GM10847 (cell line): ENCODE measurements at regions not wholly inside any gene's neighbourhood (a gene's known extent, or its start where the extent isn't known, plus 50 kb on each side); places are given as distances from the start of the nearest gene placed in this dataset.

ENCODE experiments used
- POLR2A ChIP-seq: IDR thresholded peaks from 2 replicates; pipeline ENCODE4 v1.6.1; 2011; ENCODE audit not compliant: insufficient read length; ENCODE audit errors: extremely low read depth

DNA sequence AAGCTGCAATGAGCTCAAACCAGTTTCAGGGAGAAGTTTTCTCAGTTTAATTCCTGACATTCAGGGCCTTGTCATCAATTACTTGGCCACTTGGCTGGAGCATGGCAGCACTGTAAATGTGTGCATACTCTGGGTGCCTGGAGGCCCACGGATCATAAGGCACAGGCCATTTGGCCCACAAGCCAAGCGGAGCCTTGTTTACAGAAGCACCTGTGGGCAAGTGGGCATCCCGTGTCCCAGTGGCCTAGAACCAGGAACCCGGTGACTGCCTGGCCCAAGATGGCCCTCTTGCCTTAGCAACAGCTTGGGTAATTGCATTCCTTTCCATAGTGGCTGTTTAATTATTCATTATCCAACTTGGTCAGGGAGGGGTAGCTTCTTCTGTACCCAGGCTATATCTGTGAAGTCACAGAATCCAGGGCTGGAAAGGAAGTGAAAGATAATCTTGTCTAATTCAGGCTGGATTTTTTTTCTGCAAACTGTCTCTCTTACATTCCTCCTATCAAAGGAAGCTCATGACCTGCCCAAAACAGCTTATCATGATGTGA, 426.4 kb upstream of the ZMIZ1 start:
- no peak for TF ChIP-seq POLR2A

DNA sequence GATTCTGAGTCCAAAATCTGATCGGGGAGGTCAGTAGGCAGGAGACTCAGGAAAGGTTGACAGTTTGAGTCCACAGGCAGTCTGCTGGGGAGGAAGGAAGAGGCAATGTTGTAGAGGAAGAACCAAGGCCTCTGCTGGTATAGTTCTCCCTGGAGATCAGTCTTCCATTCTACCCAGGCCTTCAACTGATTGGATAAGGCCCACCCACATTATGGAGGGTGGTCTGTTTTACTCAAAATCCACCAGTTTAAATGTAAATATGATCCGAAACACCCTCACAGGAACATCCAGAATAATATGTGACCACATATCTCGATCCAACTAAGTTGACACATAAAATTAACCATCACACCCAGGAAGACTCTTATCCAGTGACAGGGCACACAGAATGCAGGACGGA, 425.3 kb upstream of the ZMIZ1 start:
- TF ChIP-seq POLR2A, result no peak

DNA sequence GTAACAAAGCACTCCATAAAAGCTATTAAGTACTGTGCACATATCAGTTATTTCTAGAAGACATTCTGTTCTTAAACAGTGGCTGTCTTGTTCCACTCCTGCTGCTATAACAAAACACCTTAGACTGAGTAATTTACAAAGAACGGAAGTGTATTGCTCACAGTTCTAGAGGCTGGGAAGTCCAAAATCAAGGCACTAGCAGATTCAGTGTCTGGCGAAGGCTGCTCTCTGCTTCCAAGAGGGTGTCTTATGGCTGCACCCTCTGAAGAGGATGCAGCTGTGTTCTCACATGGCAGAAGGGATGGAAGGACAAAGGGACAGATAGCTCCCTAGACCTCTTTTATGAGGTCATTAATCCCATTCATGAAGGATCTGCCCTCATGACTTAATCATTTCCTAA, 424.2 kb upstream of the ZMIZ1 start:
- TF ChIP-seq POLR2A, result no peak

DNA sequence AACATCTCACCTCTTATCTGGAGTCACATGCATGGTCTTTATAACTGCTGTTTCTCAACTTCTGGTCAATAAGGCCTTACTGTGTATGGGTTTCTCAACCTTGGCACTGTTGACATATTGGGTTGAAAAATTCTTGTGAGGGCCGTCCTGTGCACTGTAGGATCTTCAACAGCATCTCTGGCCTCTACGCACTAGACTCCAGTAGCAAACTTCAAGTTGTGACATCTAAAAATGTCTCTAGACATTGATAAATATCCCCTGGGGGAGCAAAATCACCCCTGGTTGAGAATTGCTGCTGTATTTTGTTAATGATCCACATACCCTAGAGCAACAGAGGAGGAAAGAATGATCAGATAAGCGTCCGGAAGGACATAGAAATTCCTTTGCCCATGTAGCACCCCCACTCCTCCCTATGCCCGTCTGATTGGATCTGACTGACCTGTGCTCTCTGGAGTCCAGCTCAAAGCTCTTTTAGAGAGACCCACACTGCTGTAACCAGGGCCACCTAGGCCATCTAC, 423.5 kb upstream of the ZMIZ1 start:
- TF ChIP-seq POLR2A, result no peak

DNA sequence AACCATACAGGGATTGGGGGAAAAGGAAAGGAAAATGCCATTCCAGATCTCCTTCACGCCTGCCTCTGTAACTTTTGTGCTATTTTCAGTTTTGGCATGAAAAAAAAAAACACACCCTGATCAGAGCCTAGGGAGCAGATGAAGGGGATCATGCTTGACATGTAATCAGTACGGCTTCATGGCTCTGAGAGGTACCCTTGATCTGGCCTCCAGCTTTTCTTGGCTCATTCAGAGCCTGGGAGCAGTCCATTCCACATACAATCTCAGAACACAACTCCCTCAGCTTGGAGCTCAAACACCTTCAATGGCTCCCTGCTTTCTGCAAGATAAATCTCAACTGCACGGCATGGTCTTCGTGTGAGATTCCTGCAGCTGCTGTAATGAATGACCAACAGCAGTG, 422.8 kb upstream of the ZMIZ1 start:
- TF ChIP-seq POLR2A, result no peak

DNA sequence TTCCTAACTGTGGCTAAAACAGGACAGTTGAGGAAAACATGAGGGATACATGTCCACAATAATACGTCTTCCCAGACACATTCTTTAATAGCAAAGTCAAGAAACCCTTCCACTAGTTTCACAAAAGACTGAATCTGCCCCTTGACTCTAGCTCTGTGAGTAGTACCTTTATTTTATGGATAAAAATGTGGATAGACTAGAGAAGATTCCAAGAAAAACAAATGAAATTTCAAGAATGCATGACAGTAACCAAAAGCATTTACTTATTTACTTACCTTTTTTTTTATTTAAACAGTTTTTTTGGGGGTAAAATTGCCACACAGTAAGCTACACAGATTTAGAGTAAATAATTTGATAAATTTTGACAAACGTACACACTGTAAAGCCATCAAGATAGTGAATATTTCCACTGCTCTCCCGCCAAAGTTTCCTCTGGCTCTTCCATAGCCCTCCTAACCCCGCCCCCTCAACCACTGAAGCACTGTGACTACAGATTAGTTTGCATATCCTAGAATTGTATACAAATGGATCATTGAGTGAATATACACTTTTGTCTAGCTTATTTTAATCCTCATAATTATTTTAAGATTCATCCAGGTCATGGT, 420.4 kb upstream of the ZMIZ1 start:
- no peak for TF ChIP-seq POLR2A

DNA sequence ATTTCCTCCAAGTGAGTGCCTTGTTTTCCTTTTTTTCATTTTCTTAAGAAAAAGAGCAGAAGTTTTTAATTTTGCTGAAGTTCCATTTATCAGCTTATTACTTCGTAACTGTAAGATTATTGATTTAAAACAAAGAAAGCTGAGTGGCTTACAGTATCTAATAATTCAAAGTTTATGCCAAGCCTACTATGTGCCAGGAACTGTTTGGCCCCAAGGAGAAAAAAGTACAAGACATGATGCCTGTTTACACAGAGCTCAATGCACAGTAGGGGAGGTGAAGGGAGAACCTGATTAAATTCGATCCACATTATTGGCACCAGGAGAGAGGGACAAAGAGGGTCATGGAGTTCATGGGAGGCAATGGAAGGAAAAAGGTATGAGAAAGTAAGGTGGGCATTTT, 419.3 kb upstream of the ZMIZ1 start:
- no peak for TF ChIP-seq POLR2A

DNA sequence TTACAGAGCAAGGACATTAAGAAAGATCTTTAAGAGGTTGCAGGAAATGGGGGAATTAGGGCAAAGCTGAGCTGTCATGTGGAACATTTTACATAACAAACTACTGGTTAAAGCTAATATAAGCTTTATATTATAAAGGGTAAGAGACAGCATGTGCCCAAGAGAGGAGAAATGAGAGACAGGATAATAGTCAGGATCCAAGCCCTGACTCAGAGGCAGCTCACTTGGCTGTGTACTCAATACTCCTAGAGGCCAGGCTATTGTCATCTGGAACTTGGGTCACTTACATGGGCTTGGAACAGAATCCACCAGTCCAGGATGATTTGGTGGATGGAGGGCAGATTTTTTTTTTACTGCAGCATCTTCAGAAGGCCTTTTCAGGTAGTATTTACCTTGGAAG, 418.6 kb upstream of the ZMIZ1 start:
- no peak for TF ChIP-seq POLR2A

DNA sequence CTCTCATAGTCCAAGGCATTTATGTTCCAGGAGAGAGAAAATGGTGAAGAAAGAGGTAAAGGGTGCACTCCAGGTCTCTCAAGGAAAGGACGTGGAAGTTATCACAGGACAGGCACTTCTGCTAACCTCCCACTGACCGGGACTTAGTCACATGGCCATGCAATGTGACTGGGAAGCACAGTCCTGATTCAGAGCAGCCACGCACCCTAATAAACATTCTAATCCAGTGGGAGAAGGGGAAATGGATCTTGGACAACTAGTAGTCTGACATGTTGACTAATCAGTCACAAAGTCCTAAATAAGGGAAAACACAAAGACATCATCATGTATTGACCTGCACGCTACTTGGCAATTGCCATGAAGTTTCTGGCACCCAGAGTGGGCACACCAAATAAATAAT, 417.5 kb upstream of the ZMIZ1 start:
- no peak for TF ChIP-seq POLR2A

DNA sequence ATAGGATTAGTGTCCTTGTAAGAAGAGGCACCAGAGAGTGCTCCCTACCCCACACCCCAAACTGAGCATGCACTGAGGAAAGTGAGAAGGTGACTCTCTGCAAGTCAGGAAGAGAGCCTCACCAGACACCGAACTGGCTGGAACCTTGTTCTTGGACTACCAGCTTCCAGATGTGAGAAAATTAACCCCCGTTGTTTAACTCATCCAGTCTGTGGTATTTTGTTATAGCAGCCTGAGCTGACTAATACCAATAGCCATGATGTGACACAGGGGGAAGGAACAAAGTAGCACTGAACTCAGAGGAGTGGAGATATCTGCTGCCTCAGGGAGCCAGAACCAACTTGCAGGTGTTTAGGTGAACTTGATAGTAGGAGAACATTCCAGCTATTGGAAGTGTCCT, 415.2 kb upstream of the ZMIZ1 start:
- no peak for TF ChIP-seq POLR2A

DNA sequence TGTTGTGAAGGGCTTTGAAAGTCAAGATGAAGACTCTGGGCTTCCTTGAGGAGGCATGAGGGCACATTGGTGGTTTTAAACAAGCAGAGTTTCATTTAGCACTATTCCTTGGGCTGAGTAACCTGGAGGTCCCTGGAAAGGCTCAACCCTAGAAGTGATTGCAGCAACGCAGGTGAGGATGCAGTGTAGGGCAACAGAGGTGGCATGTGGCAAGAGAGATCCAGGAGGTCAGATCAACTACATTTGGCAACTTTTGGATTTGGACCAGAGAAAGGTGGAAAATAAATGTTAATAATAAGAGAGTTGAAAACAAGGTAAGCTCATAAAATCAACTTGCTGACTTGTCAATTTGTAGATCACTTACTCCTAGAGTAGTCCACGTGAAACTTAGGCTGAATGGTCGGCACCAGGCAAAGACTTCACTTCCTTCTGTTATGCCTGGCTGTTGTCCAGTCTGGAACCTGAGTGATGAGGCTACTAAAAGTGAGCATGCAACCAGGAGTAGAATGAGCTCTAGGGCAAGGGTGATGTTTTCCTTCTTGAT, 414.6 kb upstream of the ZMIZ1 start:
- TF ChIP-seq POLR2A, result no peak

DNA sequence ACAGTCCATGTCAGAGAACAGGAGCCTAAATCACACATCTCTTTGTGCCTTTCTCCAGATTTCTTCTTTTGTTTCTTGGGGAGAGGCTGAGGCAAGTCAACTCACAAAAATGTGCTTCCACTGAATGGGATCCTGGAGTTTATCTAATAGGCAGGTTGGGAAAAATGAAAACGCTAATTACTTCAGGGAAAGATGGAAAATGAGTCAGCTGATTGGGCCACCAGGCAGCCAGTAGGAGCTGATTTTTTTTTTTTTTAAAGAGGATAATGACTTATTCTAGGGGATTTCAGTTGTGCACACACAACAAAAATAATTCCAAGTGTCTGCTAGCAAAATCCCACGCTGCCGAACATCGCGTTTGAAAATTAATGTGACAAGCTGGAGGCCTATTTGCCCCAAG, 412.8 kb upstream of the ZMIZ1 start:
- no peak for TF ChIP-seq POLR2A

DNA sequence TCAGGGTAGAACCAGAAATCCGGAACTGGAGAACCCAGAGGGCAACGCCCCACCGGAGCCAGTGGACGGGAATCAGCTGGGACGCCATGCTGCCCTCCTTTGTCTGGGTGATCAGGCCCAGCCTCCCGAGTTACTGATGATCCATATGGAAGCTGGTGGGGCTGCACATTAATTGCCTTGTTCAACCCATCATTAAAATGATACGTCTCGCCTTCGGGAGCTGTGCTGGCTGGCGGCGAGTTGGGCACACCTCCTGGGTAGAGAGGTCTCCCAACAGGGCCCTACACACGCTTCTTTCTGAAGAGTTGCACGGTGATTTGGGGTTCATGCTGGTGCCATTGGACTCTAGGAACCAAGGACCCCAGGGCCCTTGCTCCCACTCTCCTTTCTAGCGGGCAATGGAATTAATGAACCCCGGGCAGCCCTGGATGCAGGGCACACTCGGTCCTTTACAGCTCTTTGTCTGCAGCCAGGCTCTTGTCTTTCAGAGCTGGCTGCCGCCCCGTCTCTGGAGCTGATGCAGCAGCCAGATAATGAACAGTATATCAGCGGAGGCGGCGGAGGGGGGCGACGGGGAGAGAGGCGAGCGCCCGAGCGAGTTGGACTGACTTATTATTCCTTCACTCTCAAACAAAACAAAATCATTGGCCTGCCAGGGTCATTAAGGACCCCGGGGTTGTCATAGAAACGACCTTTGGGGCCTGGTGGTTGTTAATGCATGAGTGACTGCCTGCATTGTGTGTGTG, 412.2 kb upstream of the ZMIZ1 start:
- no peak for TF ChIP-seq POLR2A

DNA sequence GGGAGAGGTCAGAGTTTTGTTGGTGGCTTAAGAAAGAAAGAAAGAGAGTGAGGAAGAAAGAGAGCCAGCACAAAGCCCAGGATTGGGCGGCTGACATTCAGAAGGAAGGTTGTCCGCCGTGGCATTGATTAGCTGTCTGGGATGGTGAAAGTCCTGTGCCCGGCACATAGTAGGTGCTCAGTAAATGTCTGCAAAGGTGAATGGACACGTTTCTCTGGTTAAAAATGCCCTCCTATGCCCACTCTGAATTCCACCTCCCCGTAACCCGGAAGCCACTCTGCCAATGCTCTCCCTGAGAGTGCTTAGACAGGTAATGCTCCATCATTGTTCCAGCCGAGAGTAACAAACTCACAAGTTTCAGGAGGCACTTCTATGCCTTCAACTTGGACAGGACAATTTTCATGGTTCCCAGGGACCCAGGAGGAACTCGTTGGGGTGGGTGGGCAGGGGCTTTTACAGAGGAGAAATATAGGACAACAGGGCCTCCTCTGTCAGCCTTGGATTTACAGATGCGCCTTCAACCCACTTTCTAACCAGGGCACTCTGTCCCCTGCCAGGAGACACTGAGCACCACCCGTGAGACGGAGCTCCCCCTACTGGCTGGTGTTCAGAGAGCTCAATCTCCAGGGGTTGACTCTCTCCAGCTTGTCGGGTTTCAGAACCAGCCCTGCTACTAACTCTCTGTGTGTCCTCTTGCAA, 411.5 kb upstream of the ZMIZ1 start:
- no peak for TF ChIP-seq POLR2A

DNA sequence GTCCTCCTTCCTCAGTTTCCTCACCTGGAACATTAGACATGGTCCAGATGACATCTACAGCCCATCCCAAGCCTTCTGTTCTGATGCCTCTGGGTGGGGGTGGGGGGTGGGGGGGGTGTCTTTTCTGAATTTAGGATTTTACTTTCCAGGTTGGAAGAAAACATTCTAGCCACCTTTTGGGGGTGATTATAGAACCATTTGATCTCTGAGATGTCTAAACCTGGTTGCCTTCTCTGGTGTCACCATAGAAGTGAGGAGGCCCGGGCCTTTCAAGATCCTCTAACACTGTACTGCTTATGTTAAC, 411.0 kb upstream of the ZMIZ1 start:
- no peak for TF ChIP-seq POLR2A
